ENCODE measurements at regions not wholly inside any gene's neighbourhood (a gene's known extent, or its start where the extent isn't known, plus 50 kb on each side); places are given as distances from the start of the nearest gene placed in this dataset.
A peak's percentile ranks its signal among the peaks of the same experiment; 100 is the strongest.

DNA sequence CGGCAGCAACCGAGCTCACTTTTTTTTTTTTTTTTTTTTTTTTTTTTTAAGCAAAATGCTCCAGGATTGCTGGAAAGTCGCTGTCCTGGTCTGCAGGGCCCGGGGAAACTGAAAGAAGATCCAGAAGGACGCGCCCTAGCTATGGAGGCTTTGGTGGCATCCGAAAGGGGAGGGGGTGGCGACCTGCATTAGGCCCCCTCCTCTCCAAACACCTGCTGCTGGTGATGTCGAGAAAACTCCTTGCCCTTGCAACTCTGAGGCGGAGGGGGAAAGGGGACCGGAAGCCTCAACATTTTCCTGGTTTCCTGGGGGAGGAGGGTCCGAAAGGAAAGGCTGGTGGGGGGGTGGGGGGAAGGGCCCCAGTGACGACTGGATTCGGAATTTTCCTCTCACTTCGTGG, 421.1 kb downstream of the VRK1 start:
- Mint-ChIP-seq H3K4me1 (peaks cover 0 to 4% (median 2%) of the 10 kb centered on the region in 3 donors), H3K27me3 (peaks cover 14% of the 10 kb centered on the region), H3K9me3 (peaks cover 0 to 5% (median 2%) of the 10 kb centered on the region in 3 donors), H3K36me3 (peaks cover 4% of the 10 kb centered on the region), H3K27ac (no peak overlapping the region), H3K4me3 (peak overlapping the region in 1 of 4 donors; percentile 81)

DNA sequence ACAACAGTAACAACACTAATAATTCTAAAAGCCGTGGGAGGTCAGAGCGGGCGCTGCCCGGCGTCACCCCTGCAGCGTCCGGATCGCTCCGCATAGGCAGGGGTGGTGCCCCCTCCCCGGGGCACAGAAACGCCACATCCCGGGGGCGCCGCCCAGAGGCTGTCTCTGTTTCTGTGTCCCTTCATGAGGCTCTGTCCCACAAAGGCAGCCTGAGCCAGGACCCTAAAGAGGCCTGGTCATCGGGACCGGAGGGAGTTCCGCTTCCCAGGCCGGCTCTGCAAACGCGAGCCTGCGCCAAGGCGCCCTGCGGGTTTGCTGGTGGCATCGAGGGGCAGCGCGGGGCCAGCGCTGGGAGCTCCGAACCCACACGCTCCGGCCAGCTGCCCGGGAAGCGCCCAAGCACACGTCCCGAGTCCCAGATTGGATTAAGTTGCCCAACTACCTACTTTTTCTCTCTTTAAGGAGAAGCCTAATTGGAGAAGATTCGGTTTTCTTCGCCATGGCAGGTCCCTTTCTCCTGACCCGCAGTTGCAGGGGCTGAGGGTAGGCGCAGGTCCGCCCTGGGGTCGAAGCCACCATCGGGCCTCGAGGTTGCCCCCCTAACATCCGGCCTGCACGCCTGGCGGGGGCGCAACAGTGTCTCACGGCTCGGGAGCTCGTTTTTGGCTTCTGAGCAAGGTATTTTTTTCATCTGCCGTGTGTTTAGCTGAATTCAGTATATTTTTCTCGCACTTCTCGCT, 421.7 kb downstream of the VRK1 start:
- Mint-ChIP-seq H3K27ac (no peak overlapping the region), H3K9me3 (peaks cover 0 to 5% (median 2%) of the 10 kb centered on the region in 3 donors), H3K27me3 (peaks cover 14% of the 10 kb centered on the region), H3K36me3 (peaks cover 6% of the 10 kb centered on the region), H3K4me1 (peaks cover 0 to 4% (median 2%) of the 10 kb centered on the region in 3 donors), H3K4me3 (peak overlapping the region in 2 of 4 donors; percentile 26 to 84)

DNA sequence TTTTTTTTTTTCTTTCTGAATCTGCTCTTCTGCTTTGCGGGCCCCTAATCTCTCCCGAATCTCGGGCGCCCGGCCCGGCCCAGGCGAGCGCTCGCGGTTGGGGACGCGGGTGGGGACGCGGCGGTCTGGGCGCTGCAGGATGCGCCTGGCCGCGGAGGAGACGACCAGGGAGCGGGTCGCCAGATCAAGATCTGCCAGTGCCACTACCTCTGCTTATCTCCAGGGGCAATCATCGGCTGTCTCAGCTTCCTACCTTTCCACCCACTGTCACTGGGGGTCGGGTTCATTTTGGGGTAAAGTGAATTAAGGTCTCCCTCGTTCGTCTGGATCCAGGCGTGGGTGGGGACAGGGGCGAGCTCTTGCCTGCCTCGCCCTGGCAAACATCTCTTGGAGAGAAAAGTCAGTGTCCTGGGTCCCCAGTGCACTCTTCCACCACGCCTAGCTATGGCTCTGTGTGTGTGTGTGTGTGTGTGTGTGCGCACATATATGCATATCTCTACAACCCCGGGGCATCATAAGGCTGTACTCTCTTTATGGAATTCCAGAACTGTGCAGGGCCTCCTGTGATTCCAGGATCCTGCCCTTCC, 422.3 kb downstream of the VRK1 start:
- H3K36me3 Mint-ChIP-seq, result peaks cover 6% of the 10 kb centered on the region
- H3K4me3 Mint-ChIP-seq, result peak overlapping the region in 2 of 4 donors; percentile 3 to 26
- peaks cover 0 to 4% (median 3%) of the 10 kb centered on the region in 3 donors for H3K4me1 Mint-ChIP-seq
- H3K9me3 Mint-ChIP-seq, result peaks cover 0 to 5% (median 2%) of the 10 kb centered on the region in 3 donors
- H3K27me3 Mint-ChIP-seq, result peaks cover 14% of the 10 kb centered on the region
- H3K27ac Mint-ChIP-seq, result no peak overlapping the region

DNA sequence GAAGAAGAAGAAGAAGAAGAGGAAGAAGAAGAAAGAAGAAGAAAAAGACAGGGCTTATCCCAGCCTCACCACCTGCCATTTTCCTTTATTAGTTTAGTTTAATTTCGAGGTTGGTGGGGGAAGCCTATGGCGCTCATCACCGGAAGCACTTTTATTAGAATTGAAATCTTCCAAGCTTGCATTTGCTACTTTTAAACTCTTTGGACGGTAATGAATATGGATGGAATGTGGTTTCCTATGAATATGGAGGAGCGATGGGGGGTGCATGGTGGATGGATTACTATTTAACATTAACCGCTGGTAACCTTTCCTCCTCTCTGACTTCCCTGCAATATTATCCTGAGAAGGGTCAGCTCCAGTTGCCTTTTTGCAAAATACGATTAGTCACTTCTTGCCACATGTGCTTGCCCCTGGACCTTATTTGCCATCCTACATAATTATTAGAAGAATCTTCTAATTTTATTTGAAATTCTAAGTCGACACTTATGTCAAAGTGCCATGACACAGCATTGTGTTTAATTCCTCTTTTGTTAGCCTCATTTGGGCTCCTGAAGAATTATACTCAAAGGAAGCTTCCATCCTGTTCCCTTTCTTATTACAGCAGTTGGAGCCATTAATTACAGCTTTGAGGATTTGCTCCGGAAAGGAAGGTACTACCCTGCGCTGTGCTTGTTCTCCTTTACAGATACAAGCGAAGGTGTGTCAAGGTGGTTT, 424.5 kb downstream of the VRK1 start:
- peaks cover 14% of the 10 kb centered on the region for H3K27me3 Mint-ChIP-seq
- H3K4me1 Mint-ChIP-seq, result peaks cover 0 to 4% (median 3%) of the 10 kb centered on the region in 3 donors
- H3K9me3 Mint-ChIP-seq, result peaks cover 0 to 5% (median 2%) of the 10 kb centered on the region in 3 donors

DNA sequence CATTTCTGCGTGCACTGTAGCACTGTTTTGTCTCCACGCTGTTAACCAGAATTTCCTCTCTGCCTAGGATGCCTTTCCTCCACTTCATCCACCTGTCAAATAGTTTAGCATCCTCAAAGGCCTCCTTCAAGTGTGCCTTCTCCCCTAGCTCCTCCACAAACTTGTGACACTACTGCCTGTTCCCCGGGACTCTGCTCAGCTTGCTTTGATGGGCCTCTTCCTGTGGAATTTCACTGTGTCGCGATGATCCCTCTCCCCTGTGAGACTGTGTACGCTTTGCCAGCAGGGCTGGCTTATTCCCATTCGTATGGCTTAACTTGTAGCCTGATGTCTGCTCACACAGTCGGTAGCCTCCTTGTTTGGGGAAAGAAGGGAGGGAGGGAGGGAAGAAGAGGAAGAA, 426.8 kb downstream of the VRK1 start:
- no peak overlapping the region for H3K27ac Mint-ChIP-seq
- H3K4me3 Mint-ChIP-seq, result peak overlapping the region in 1 of 4 donors; percentile 43
- H3K9me3 Mint-ChIP-seq, result peaks cover 0 to 5% (median 2%) of the 10 kb centered on the region in 3 donors
- peaks cover 12% of the 10 kb centered on the region for H3K27me3 Mint-ChIP-seq
- H3K36me3 Mint-ChIP-seq, result peaks cover 9% of the 10 kb centered on the region
- peaks cover 0 to 4% (median 3%) of the 10 kb centered on the region in 3 donors for H3K4me1 Mint-ChIP-seq

More for the DNA sequence above, 424.5 kb downstream of the VRK1 start:
- H3K27ac Mint-ChIP-seq, result peak overlapping the region in 1 of 3 donors; percentile 65
- no peak overlapping the region for H3K4me3 Mint-ChIP-seq
- H3K36me3 Mint-ChIP-seq, result peaks cover 6% of the 10 kb centered on the region

DNA sequence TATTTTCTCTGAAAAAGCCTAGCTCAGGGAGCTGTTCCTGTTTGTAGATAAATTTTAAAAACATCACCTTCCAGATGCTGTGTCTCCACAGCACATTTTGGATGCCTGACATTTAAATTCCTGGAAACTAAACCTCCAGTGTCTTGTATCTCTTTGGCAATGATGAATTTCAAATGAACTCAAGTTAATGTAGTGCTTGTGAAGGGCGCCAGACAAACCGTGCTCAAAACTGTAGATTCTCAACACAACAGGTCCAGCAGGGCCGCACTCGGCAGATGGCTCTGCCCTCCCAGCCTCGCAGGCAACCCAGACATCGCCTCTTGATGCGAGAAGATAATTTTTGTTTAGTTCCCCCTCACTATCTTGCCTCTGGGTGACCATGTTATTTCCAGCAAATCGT, 432.9 kb downstream of the VRK1 start:
- Mint-ChIP-seq H3K36me3 (peaks cover 3% of the 10 kb centered on the region), H3K27ac (no peak overlapping the region), H3K27me3 (peaks cover 3% of the 10 kb centered on the region), H3K4me1 (no peaks in the 10 kb centered on the region), H3K9me3 (no peaks in the 10 kb centered on the region), H3K4me3 (no peak overlapping the region)

DNA sequence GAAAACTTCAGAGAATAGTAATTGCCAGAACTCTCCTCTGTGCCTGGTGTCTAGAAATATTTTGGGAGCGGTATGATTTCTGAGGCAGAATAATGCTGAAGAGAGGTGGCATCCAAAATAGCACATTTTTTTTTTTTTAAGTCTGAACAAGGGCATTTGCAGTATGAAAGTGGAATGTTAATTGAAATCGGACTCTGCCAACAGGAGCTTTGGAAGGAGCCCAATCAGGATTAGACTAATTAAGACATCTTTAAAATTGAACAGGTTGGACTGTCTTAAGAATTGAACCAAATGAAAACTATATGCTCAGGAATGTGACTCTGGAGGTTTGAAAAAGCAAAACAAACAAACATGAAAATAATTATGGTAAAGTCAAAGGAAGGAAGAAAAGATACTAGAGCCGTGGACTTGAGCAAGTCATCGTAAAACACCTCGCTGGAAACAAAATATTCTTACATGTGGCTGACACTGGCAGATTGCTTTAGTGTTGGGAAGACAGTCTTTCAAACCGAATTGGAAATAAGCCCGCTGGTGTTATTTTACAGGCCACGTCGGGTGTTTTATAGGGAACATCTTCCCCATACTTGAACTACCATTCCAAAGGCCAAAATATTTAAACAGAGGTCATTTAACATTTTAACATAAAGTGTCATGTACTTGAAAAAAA, 436.3 kb downstream of the VRK1 start:
- Mint-ChIP-seq H3K27ac (no peak overlapping the region), H3K4me1 (no peaks in the 10 kb centered on the region), H3K4me3 (no peak overlapping the region), H3K9me3 (peaks cover 0 to 3% (median 0%) of the 10 kb centered on the region in 3 donors), H3K27me3 (peaks cover 5% of the 10 kb centered on the region), H3K36me3 (peaks cover 3% of the 10 kb centered on the region)

DNA sequence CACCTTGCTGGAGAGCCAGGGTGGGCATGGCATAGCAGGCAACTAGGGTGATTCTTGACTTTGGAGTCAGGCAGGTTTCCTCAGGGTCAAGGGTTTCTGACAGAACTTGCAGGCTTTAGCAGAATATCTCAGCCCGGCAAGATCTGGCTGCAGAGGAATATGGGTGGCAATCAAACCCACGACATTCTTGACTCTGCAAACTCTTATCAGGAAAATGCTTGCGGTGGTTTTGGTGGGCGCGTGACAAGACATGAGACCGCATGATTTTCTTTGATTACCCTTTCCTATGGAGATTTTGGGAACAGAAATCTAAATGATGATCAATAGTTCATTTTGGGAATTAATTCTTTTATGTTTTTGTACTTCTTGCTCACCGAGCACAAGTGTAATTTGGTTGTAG, 449.5 kb downstream of the VRK1 start:
- Mint-ChIP-seq H3K9me3 (peaks cover 0 to 5% (median 5%) of the 10 kb centered on the region in 3 donors), H3K27me3 (peaks cover 7% of the 10 kb centered on the region), H3K4me1 (peaks cover 0 to 4% (median 0%) of the 10 kb centered on the region in 3 donors), H3K27ac (no peak overlapping the region), H3K36me3 (no peaks in the 10 kb centered on the region), H3K4me3 (no peak overlapping the region)

DNA sequence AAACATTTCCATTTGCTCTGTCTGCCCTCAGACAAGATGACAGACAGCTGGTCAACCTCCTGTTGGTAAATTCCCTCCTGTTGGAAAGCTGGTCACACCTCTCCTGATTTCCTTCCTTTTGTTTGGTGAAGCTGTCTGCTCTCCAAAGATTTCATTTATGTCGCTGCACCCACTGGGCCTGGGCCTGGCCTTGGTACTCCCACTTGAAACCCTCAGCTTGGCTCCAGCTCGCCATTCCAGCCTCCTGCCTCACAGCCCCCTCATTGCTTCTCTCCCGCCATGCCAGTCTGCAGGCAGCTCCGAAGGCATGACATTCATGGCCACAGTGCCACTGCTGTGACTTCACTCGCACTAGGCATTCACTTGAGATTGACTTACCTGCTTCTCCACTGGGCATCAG, 451.8 kb downstream of the VRK1 start:
- peaks cover 0 to 8% (median 0%) of the 10 kb centered on the region in 3 donors for H3K4me1 Mint-ChIP-seq
- H3K27ac Mint-ChIP-seq, result no peak overlapping the region
- H3K36me3 Mint-ChIP-seq, result no peaks in the 10 kb centered on the region
- H3K9me3 Mint-ChIP-seq, result peaks cover 0 to 3% (median 2%) of the 10 kb centered on the region in 3 donors
- peaks cover 4% of the 10 kb centered on the region for H3K27me3 Mint-ChIP-seq
- H3K4me3 Mint-ChIP-seq, result no peak overlapping the region

DNA sequence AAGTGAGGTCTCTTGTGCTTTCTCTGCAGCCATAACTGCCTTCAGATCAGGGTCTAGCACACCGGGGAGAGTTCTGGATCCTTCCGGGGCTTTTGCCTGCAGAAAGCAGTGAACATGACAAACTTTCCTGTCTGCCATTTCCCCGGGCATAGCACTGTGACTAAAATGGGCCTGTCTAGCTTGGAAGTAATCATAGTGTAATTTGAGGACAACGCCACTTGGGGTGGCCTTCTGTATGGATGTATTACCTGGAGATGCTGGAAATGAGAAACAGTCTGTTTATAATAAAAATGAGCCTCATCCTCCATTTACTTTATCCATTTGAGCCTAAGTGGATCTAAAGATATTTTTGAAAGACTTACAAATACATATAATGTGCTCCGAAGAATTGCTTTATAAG, 453.7 kb downstream of the VRK1 start:
- Mint-ChIP-seq H3K4me1 (peaks cover 0 to 9% (median 0%) of the 10 kb centered on the region in 3 donors), H3K4me3 (no peak overlapping the region), H3K36me3 (no peaks in the 10 kb centered on the region)

DNA sequence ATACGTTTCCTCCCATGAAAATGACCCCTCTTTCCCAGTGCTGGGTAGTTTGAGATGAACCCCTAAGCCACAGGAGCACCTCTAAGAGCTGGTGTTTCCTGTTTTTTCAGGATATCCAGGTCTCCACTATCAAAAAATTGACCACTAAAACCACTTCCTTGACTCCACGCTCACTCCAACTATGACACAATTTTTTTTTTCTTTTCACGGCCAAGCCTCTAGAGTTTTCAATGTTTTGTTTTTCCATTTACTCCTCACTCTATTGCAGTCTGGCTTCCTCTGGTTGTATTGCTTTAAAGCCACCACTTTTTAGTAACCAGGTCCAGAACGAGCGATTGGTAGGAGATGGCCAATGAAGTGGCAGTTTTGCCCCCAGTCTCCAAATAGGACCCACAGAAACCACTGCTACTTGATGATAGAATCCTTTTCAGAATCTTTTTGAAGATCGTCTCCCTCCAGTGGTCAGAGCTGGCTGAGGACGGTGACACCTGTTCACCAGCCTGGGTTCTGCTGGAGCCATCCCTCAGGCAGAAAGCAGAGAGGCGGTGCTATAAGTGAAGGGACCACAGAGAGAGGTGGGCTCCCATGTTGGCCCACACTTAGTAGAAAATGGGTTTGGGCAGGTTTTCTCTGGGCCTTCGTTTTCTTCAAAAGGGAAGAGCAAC, 454.4 kb downstream of the VRK1 start:
- H3K36me3 Mint-ChIP-seq, result no peaks in the 10 kb centered on the region
- no peak overlapping the region for H3K4me3 Mint-ChIP-seq
- no peak overlapping the region for H3K27ac Mint-ChIP-seq
- peaks cover 0 to 9% (median 0%) of the 10 kb centered on the region in 3 donors for H3K4me1 Mint-ChIP-seq
- peaks cover 0 to 2% (median 2%) of the 10 kb centered on the region in 3 donors for H3K9me3 Mint-ChIP-seq
- H3K27me3 Mint-ChIP-seq, result peaks cover 3% of the 10 kb centered on the region

More for the DNA sequence above, 453.7 kb downstream of the VRK1 start:
- Mint-ChIP-seq H3K27ac (no peak overlapping the region), H3K27me3 (peaks cover 3% of the 10 kb centered on the region), H3K9me3 (peaks cover 0 to 2% (median 2%) of the 10 kb centered on the region in 3 donors)

DNA sequence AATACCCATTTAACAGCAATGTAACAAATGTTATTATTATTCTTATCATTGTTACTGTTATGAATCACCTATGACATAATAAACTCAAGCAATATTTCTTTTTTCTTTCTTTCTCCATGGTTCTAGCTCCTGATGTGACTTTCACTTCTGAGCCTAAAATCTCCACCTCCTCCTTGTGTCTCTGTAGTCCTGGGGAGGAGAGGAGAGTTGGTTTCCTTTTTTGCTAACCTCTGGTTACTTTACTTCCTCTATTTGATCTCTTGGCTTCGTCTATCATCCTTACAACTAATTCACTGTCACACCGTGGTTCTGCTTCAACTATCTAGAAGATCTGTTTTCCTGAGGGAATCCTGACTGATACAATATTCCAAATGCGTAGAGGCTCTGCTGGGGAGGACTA, 456.6 kb downstream of the VRK1 start:
- Mint-ChIP-seq H3K36me3 (no peaks in the 10 kb centered on the region), H3K27ac (no peak overlapping the region), H3K4me1 (peaks cover 0 to 9% (median 0%) of the 10 kb centered on the region in 3 donors), H3K9me3 (peaks cover 0 to 2% (median 1%) of the 10 kb centered on the region in 3 donors), H3K4me3 (peak overlapping the region in 1 of 4 donors; percentile 23), H3K27me3 (peaks cover 3% of the 10 kb centered on the region)

DNA sequence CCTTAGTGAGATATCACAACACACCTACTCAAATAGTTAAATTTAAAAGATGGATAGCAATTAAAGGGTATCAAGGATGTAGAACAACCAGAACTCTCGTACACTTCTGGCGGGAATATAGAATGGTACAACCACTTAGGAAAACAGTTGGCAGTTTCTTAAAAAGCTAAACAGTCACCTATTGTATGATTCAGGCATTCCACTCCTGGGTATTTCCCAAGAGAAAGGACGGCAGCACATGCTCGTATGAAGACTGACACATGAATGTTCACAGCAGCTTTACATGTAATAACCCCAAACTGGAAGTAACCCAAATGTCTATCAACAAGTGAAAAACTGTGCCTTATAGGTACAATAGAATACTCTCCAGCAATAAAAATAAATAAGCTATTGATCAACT, 465.2 kb downstream of the VRK1 start:
- Mint-ChIP-seq H3K4me3 (no peak overlapping the region), H3K9me3 (peaks cover 0 to 7% (median 3%) of the 10 kb centered on the region in 3 donors), H3K36me3 (no peaks in the 10 kb centered on the region), H3K27me3 (no peaks in the 10 kb centered on the region), H3K4me1 (no peaks in the 10 kb centered on the region), H3K27ac (no peak overlapping the region)

DNA sequence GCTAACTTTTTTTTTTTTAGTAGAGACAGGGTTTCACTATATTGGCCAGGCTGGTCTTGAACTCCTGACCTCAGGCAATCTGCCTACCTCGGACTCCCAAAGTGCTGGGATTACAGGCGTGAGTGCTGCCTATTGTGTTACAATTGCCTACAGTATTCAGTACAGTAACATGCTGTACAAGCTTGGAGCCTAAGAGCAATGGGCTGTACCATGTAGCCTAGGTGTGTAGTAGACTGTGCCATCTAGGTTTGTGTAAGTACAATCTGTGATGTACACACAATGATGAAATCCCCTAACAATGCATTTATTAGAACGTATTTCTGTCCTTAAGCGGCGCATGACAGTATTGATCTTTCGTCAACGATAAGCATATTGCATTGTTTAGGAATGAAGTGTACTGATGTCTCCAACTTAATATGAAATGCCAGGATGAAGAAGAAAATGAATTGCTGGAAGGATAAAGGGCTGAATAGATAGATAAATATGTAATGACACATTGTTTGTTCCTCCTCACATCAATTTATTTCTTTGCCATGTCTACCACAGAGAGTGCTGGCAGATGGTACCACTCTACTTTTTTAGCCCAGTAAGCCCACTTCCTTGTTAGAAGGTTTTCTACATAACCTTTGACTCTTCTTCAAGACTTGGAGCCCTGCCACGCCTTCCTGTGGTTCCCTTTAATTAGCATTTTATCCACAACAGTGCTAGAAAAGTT, 467.5 kb downstream of the VRK1 start:
- H3K27me3 Mint-ChIP-seq, result no peaks in the 10 kb centered on the region
- H3K4me3 Mint-ChIP-seq, result no peak overlapping the region
- H3K9me3 Mint-ChIP-seq, result peaks cover 0 to 7% (median 2%) of the 10 kb centered on the region in 3 donors
- H3K36me3 Mint-ChIP-seq, result no peaks in the 10 kb centered on the region
- H3K4me1 Mint-ChIP-seq, result no peaks in the 10 kb centered on the region
- H3K27ac Mint-ChIP-seq, result no peak overlapping the region
